NB4 (cell line): ENCODE measurements at regions not wholly inside any gene's neighbourhood (a gene's known extent, or its start where the extent isn't known, plus 50 kb on each side); places are given as distances from the start of the nearest gene placed in this dataset.

ENCODE experiments used
- DNase-seq: peaks from one replicate; pipeline ENCODE4 v3.0.0; 2010; ENCODE audit warnings: low read depth
- H3K4me3 ChIP-seq: one replicate; pipeline ENCODE4 v1.5.1; 2011; ENCODE audit warnings: mild to moderate bottlenecking, low read depth, low read length, moderate library complexity
- CTCF ChIP-seq: IDR thresholded peaks from one replicate; pipeline ENCODE4 v1.5.1; 2012; ENCODE audit warnings: low read depth, low read length
- MYC ChIP-seq: IDR thresholded peaks from 2 replicates; pipeline ENCODE4 v1.6.1; 2011; ENCODE audit warnings: low read depth, low read length
- POLR2A ChIP-seq: IDR thresholded peaks from 2 replicates; pipeline ENCODE4 v1.6.1; 2011; ENCODE audit warnings: mild to moderate bottlenecking; ENCODE audit not compliant: insufficient read length; ENCODE audit errors: extremely low read depth
- TF ChIP-seq, protein P1 (sequence below): IDR thresholded peaks from 2 replicates; pipeline ENCODE4 v1.6.1; 2011; ENCODE audit warnings: low read depth, low read length

- DNase-seq, result no peak
- TF ChIP-seq, protein P1, sequence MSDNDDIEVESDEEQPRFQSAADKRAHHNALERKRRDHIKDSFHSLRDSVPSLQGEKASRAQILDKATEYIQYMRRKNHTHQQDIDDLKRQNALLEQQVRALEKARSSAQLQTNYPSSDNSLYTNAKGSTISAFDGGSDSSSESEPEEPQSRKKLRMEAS, result no peak
- TF ChIP-seq CTCF (no peak), MYC (no peak), POLR2A (no peak)
- H3K4me3 ChIP-seq, result no peak overlapping the region
Measured at GRCh38 chr4:160877087-160877790, 1286.6 kb downstream of the FSTL5 start.

- H3K4me3 ChIP-seq, result no peak overlapping the region
- DNase-seq, result no peak
- TF ChIP-seq POLR2A, result no peak
- no peak for TF ChIP-seq MYC
- TF ChIP-seq, protein P1, result no peak
- no peak for TF ChIP-seq CTCF
Measured at GRCh38 chr4:160880180-160880579, 1283.6 kb downstream of the FSTL5 start.

GRCh38 chr4:160887668-160888067, 1276.1 kb downstream of the FSTL5 start:
- TF ChIP-seq CTCF (no peak), POLR2A (no peak), MYC (no peak)
- TF ChIP-seq, protein P1, result no peak
- no peak overlapping the region for H3K4me3 ChIP-seq
- no peak for DNase-seq

DNA sequence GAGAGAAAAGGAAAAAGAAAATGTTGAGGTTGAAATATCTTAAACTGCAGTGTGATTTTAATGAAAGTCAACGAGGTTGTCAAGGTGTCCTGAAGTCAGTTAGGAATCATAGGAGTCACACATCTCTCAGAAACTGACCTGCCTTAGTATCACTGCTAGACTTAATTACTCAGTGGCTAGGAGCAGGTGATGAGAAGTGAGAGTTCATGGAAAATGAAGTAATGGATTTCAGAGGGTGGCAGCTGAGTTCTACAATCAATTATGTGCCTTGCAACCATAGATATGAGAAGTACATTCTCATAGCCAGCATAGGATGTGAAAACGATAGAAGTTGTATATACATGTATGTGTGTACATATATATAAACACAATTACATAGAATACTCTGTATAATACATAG, 1269.7 kb downstream of the FSTL5 start:
- TF ChIP-seq MYC (no peak), POLR2A (no peak), CTCF (no peak)
- TF ChIP-seq, protein P1, result no peak
- H3K4me3 ChIP-seq, result no peak overlapping the region
- no peak for DNase-seq

- TF ChIP-seq MYC (no peak), POLR2A (no peak)
- TF ChIP-seq, protein P1, result no peak
- no peak for DNase-seq
Measured at GRCh38 chr4:160894809-160895208, 1269.0 kb downstream of the FSTL5 start.

DNA sequence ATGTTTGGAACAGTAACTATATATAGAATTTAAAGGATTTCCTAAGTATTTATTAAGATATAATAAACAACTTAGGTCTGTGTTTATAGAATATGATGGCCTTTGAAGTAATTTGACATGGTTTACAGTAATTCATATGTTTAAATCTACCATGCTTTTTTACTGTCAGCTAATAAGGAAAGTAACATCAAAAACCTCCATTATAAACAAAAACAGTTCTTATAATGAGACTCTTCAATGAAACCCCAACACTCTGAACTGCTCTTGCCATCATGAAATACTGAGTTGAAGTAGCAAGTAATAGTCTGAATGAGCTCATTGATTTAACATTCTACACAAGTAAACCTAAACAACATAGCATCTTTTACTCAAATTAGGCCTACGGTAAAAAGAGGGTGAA, 1236.5 kb downstream of the FSTL5 start:
- H3K4me3 ChIP-seq, result no peak overlapping the region
- TF ChIP-seq POLR2A, result no peak
- TF ChIP-seq MYC, result no peak
- no peak for TF ChIP-seq CTCF
- TF ChIP-seq, protein P1, result no peak
- DNase-seq, result no peak

More at GRCh38 chr4:160894809-160895208, 1269.0 kb downstream of the FSTL5 start:
- no peak overlapping the region for H3K4me3 ChIP-seq
